HEK293 (cell line): ENCODE measurements at regions not wholly inside any gene's neighbourhood (a gene's known extent, or its start where the extent isn't known, plus 50 kb on each side); places are given as distances from the start of the nearest gene placed in this dataset.

Source experiments
- CTCF ChIA-PET: fragments of 350-600 bp; formaldehyde crosslinking; extraction: SDS; loops from one replicate; lab custom pipeline; 2021; ENCODE audit warnings: antibody characterized with exemption; lab: Yijun Ruan, JAX
- POLR2A ChIA-PET: fragments of 300-600 bp; formaldehyde crosslinking; extraction: SDS; loops from one replicate; lab custom pipeline; 2020; ENCODE audit warnings: antibody characterized with exemption, inconsistent platforms; lab: Yijun Ruan, JAX
- H3K27ac ChIP-seq: fragments of 200-500 bp; sonication (Bioruptor generic); 2 replicates; pipeline ENCODE4 v1.5.1; 2014; ENCODE audit warnings: low read depth, low read length, control low read depth, inconsistent platforms; ENCODE audit errors: extremely low read depth
- H3K36me3 ChIP-seq, 2 experiments: fragments of 200-500 bp in 1 of 2; sonication (Bioruptor generic) in 1 of 2; 1 replicate in 1 of 2; 2 replicates in 1 of 2; pipeline ENCODE4 v1.5.1; 2014 to 2017; ENCODE audit warnings: inconsistent platforms in 2 of 2, low read length in 2 of 2; ENCODE audit not compliant: control insufficient read depth in 2 of 2, insufficient read depth in 1 of 2
- H3K4me1 ChIP-seq: fragments of 200-500 bp; sonication (Bioruptor generic); 2 replicates; pipeline ENCODE4 v1.5.1; 2014; ENCODE audit warnings: mild to moderate bottlenecking, low read length, inconsistent platforms; ENCODE audit not compliant: control insufficient read depth, insufficient read depth
- H3K4me3 ChIP-seq: 2 replicates; pipeline ENCODE4 v1.5.1; 2011; ENCODE audit warnings: low read depth, mild to moderate bottlenecking, control low read depth, low read length, moderate library complexity
- H3K9me3 ChIP-seq: fragments of 200-500 bp; sonication (Bioruptor generic); 2 replicates; pipeline ENCODE4 v1.5.1; 2014; ENCODE audit warnings: low read depth, low read length, inconsistent platforms; ENCODE audit not compliant: control insufficient read depth, insufficient read depth
- BCL11B ChIP-seq: fragments of 450-650 bp; formaldehyde crosslinking; IDR thresholded peaks from 2 replicates; pipeline ENCODE4 v1.5.1; 2016; ENCODE audit warnings: low read depth, missing biosample characterization, missing genetic modification characterization
- EGR2 ChIP-seq: fragments of 450-650 bp; formaldehyde crosslinking; IDR thresholded peaks from 2 replicates; pipeline ENCODE4 v1.5.1; 2016; ENCODE audit warnings: low read depth, missing biosample characterization, missing genetic modification characterization
- ELK4 ChIP-seq: IDR thresholded peaks from 2 replicates; pipeline ENCODE4 v1.6.1; 2011; ENCODE audit warnings: mild to moderate bottlenecking, low read depth, low read length, borderline replicate concordance
- GLI2 ChIP-seq: fragments of 450-650 bp; formaldehyde crosslinking; IDR thresholded peaks from 2 replicates; pipeline ENCODE4; 2017; ENCODE audit warnings: missing biosample characterization, missing genetic modification characterization, low read depth, borderline replicate concordance
- HOXA7 ChIP-seq: sonication (generic); formaldehyde crosslinking; IDR thresholded peaks from 2 replicates; pipeline ENCODE4 v1.8.1; 2022; ENCODE audit warnings: missing genetic modification reagents, borderline replicate concordance
- SCRT2 ChIP-seq: fragments of 450-650 bp; formaldehyde crosslinking; IDR thresholded peaks from 2 replicates; pipeline ENCODE4 v1.5.1; 2016; ENCODE audit warnings: missing biosample characterization, missing genetic modification characterization
- ZBTB11 ChIP-seq: fragments of 450-650 bp; formaldehyde crosslinking; conservative IDR thresholded peaks from 2 replicates; pipeline ENCODE4 v1.5.1; 2016; ENCODE audit warnings: low read depth, missing biosample characterization, missing genetic modification characterization
- ZBTB20 ChIP-seq: fragments of 450-650 bp; formaldehyde crosslinking; IDR thresholded peaks from 2 replicates; pipeline ENCODE4 v1.5.1; 2016; ENCODE audit warnings: missing biosample characterization, missing genetic modification characterization
- ZIC2 ChIP-seq: fragments of 450-650 bp; formaldehyde crosslinking; IDR thresholded peaks from 2 replicates; pipeline ENCODE4 v1.5.1; 2016; ENCODE audit warnings: missing biosample characterization, missing genetic modification characterization
- ZNF311 ChIP-seq: fragments of 450-650 bp; formaldehyde crosslinking; IDR thresholded peaks from 2 replicates; pipeline ENCODE4 v1.5.1; 2017; ENCODE audit warnings: missing biosample characterization, missing genetic modification characterization, borderline replicate concordance
- ZNF324 ChIP-seq: fragments of 450-650 bp; formaldehyde crosslinking; IDR thresholded peaks from 2 replicates; pipeline ENCODE4 v1.5.1; 2016; ENCODE audit warnings: missing biosample characterization, missing genetic modification characterization
- ZNF366 ChIP-seq: fragments of 450-650 bp; formaldehyde crosslinking; conservative IDR thresholded peaks from 2 replicates; pipeline ENCODE4 v1.5.1; 2016; ENCODE audit warnings: missing biosample characterization, missing genetic modification characterization
- ZNF426 ChIP-seq: fragments of 450-650 bp; formaldehyde crosslinking; IDR thresholded peaks from 2 replicates; pipeline ENCODE4 v1.5.1; 2017; ENCODE audit warnings: missing biosample characterization, missing genetic modification characterization, mild to moderate bottlenecking, inconsistent platforms, moderate library complexity
- ZNF514 ChIP-seq: fragments of 450-650 bp; formaldehyde crosslinking; IDR thresholded peaks from 2 replicates; pipeline ENCODE4 v1.5.1; 2016; ENCODE audit warnings: missing biosample characterization, missing genetic modification characterization
- ZNF555 ChIP-seq: fragments of 450-650 bp; formaldehyde crosslinking; conservative IDR thresholded peaks from 2 replicates; pipeline ENCODE4 v1.5.1; 2017; ENCODE audit warnings: missing biosample characterization, mild to moderate bottlenecking, missing genetic modification characterization, inconsistent platforms
- ZNF624 ChIP-seq: fragments of 450-650 bp; formaldehyde crosslinking; IDR thresholded peaks from 2 replicates; pipeline ENCODE4 v1.5.1; 2017; ENCODE audit warnings: missing biosample characterization, missing genetic modification characterization
- ZNF629 ChIP-seq: fragments of 450-650 bp; formaldehyde crosslinking; IDR thresholded peaks from 2 replicates; pipeline ENCODE4 v1.5.1; 2017; ENCODE audit warnings: missing biosample characterization, missing genetic modification characterization
- ZNF664 ChIP-seq: fragments of 450-650 bp; formaldehyde crosslinking; IDR thresholded peaks from 2 replicates; pipeline ENCODE4 v1.5.1; 2016; ENCODE audit warnings: missing biosample characterization, missing genetic modification characterization
- ZNF677 ChIP-seq: fragments of 450-650 bp; IDR thresholded peaks from 2 replicates; pipeline ENCODE4 v1.5.0; 2018; ENCODE audit warnings: missing biosample characterization, mild to moderate bottlenecking, missing genetic modification characterization, moderate library complexity
- ZNF704 ChIP-seq: fragments of 450-650 bp; formaldehyde crosslinking; IDR thresholded peaks from 2 replicates; pipeline ENCODE4 v1.5.1; 2016; ENCODE audit warnings: missing biosample characterization, missing genetic modification characterization
- ZNF768 ChIP-seq: fragments of 450-650 bp; formaldehyde crosslinking; IDR thresholded peaks from 2 replicates; pipeline ENCODE4 v1.5.1; 2018; ENCODE audit warnings: missing biosample characterization, mild to moderate bottlenecking, missing genetic modification characterization
- ZNF776 ChIP-seq: fragments of 450-650 bp; formaldehyde crosslinking; IDR thresholded peaks from 2 replicates; pipeline ENCODE4 v1.5.0; 2017; ENCODE audit warnings: missing biosample characterization, missing genetic modification characterization, borderline replicate concordance
- ZNF792 ChIP-seq: fragments of 450-650 bp; formaldehyde crosslinking; IDR thresholded peaks from 2 replicates; pipeline ENCODE4 v1.5.1; 2016; ENCODE audit warnings: missing biosample characterization, missing genetic modification characterization
- ZNF830 ChIP-seq: fragments of 450-650 bp; IDR thresholded peaks from 2 replicates; pipeline ENCODE4 v1.5.0; 2018; ENCODE audit warnings: missing biosample characterization, missing genetic modification characterization, low read depth, mild to moderate bottlenecking, moderate library complexity
- ZSCAN5A ChIP-seq: fragments of 450-650 bp; formaldehyde crosslinking; IDR thresholded peaks from 2 replicates; pipeline ENCODE4 v1.5.1; 2016; ENCODE audit warnings: missing biosample characterization, missing genetic modification characterization

- ChIA-PET POLR2A (no interaction called here), CTCF (no interaction called here)
- H3K9me3 ChIP-seq, result no peaks in the 10 kb centered on the region
- no peaks in the 10 kb centered on the region for H3K36me3 ChIP-seq
- H3K27ac ChIP-seq, result no peak overlapping the region
- no peaks in the 10 kb centered on the region for H3K4me1 ChIP-seq
- no peak overlapping the region for H3K4me3 ChIP-seq
- TF ChIP-seq ZNF624 (tag by site-specific recombination) (no peak), ZNF366 (no peak), ZBTB20 (tag by site-specific recombination) (no peak), ZNF776 (tag by site-specific recombination) (no peak), ZNF426 (tag by site-specific recombination) (no peak), ZNF514 (tag by site-specific recombination) (no peak), ZIC2 (tag by site-specific recombination) (no peak), ZNF704 (no peak)
These were observed 1890.0 kb upstream of the PCDH20 start for GRCh38 chr13:63305641-63306133.

GRCh38 chr13:63304497-63304896 lies 1888.8 kb upstream of the PCDH20 start:
- H3K36me3 ChIP-seq, result no peaks in the 10 kb centered on the region
- no peaks in the 10 kb centered on the region for H3K9me3 ChIP-seq
- no peak overlapping the region for H3K27ac ChIP-seq
- no peak overlapping the region for H3K4me3 ChIP-seq
- TF ChIP-seq BCL11B (tag by site-specific recombination) (no peak), ELK4 (no peak), ZNF704 (no peak), ZNF555 (tag by site-specific recombination) (no peak), ZSCAN5A (no peak)
- ChIA-PET CTCF (no interaction called here), POLR2A (no interaction called here)
- no peaks in the 10 kb centered on the region for H3K4me1 ChIP-seq

- ChIA-PET CTCF (no interaction called here), POLR2A (no interaction called here)
- no peaks in the 10 kb centered on the region for H3K9me3 ChIP-seq
- H3K36me3 ChIP-seq, result no peaks in the 10 kb centered on the region
- no peak overlapping the region for H3K4me3 ChIP-seq
- no peaks in the 10 kb centered on the region for H3K4me1 ChIP-seq
- no peak overlapping the region for H3K27ac ChIP-seq
- TF ChIP-seq GLI2 (tag by site-specific recombination) (no peak), ZNF792 (no peak), HOXA7 (CRISPR knock-in tag) (no peak), ZNF768 (no peak), ZBTB11 (tag by site-specific recombination) (no peak), ZNF677 (no peak), SCRT2 (no peak), ZNF664 (tag by site-specific recombination) (no peak), ZNF311 (tag by site-specific recombination) (no peak), ZNF624 (tag by site-specific recombination) (no peak), ZNF324 (tag by site-specific recombination) (no peak), ZNF629 (tag by site-specific recombination) (no peak), EGR2 (tag by site-specific recombination) (no peak), ZNF830 (tag by site-specific recombination) (no peak)
These were observed 1884.3 kb upstream of the PCDH20 start for GRCh38 chr13:63299866-63300394.
